Dermis blood vessel endothelial cell (primary cell): ENCODE measurements at regions not wholly inside any gene's neighbourhood (a gene's known extent, or its start where the extent isn't known, plus 50 kb on each side); places are given as distances from the start of the nearest gene placed in this dataset.

Source experiments
- DNase-seq: peaks from one replicate; pipeline ENCODE4 v3.0.0; 2010

DNA sequence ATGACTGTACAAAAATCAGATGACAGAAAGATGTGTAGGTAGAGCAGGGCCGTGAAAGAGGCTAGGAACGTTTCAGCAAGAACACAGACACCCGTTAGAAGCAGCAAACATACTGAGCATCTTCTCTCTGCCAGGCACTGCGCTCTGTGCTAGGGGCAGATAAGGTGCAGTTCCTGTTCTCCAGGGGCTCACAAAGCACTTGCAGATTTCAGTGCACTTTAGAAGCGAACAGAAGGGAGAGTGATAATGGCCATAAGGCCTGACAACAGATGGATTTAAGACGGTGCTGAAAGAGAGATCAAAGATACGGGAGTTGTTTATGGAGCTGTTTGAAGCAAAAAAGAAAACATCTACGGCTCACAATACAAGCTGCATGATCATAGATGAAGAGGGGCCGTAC is 200.3 kb upstream of the FOXD3 start:
- peak; percentile 17 for DNase-seq

- DNase-seq, result peak; percentile 63
These were observed 197.6 kb upstream of the FOXD3 start for GRCh38 chr1:63124666-63125191.

DNA sequence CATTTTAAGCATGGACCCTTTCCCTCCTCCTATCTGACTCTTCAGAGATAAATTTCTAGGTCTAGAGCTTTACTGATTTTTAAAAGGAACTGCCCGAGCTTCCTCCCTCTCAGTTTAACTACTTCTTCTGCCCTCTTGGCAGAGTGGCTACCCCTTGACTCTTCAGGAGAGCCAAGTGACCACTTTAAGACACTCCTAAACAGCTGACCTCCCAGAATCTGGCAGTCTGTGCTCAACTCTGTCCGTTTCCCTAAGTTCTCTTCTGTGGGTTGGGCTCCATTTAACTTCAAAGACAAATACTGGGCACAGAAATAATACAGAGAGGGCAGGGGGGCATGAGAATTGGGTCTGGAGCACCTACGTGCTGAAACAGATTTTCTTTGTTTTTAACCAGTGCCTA is 196.3 kb upstream of the FOXD3 start:
- DNase-seq, result no peak

GRCh38 chr1:63127376-63127775 is 195.0 kb upstream of the FOXD3 start:
- DNase-seq, result no peak

DNA sequence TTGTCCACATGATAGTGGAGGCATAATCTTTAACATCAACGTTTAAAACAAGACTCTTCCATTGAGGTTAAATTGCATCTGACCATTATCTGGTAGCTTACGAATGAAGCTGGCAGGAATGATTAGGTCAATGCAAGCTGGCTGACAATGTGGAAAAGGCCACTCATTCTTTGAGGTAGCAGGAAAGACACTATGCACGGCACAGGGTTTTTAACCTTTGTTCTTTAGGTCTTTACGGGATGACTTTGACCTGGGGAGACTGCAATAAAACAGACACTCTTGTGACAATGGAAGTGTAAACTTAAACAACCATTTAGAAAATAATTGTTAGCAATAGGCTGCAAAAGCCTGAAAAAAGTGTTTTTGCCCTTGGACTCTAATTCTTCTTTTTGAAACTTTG is 193.8 kb upstream of the FOXD3 start:
- no peak for DNase-seq

- DNase-seq, result no peak
These were observed 193.2 kb upstream of the FOXD3 start for GRCh38 chr1:63129184-63129583.

GRCh38 chr1:63129855-63130254 is 192.5 kb upstream of the FOXD3 start:
- no peak for DNase-seq

- DNase-seq, result no peak
These were observed 187.7 kb upstream of the FOXD3 start for GRCh38 chr1:63134501-63135173.

GRCh38 chr1:63135174-63135512 is 187.2 kb upstream of the FOXD3 start:
- no peak for DNase-seq

- DNase-seq, result no peak
These were observed 186.6 kb upstream of the FOXD3 start for GRCh38 chr1:63135801-63136200.

DNA sequence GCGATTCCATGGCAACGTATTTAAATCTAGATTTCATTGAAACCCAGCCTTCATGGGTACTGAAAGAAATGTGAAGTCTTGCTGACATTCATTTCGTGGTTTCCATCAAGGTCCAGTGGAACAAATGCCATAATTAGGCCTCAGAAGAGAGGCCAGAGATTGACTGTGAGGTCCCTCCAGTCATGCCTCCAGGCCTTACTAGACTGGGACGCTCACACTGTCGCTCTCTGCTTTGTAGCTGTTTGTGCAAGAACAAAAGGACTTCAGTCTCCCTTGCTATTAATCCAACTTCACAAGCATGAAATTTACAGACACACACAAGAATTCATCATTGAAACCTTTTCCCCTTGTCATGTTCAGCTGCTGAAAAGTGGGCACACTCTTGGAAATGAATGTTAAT is 180.4 kb upstream of the FOXD3 start:
- no peak for DNase-seq

- no peak for DNase-seq
These were observed 178.9 kb upstream of the FOXD3 start for GRCh38 chr1:63143482-63143881.

GRCh38 chr1:63147783-63148182 is 174.6 kb upstream of the FOXD3 start:
- no peak for DNase-seq

DNA sequence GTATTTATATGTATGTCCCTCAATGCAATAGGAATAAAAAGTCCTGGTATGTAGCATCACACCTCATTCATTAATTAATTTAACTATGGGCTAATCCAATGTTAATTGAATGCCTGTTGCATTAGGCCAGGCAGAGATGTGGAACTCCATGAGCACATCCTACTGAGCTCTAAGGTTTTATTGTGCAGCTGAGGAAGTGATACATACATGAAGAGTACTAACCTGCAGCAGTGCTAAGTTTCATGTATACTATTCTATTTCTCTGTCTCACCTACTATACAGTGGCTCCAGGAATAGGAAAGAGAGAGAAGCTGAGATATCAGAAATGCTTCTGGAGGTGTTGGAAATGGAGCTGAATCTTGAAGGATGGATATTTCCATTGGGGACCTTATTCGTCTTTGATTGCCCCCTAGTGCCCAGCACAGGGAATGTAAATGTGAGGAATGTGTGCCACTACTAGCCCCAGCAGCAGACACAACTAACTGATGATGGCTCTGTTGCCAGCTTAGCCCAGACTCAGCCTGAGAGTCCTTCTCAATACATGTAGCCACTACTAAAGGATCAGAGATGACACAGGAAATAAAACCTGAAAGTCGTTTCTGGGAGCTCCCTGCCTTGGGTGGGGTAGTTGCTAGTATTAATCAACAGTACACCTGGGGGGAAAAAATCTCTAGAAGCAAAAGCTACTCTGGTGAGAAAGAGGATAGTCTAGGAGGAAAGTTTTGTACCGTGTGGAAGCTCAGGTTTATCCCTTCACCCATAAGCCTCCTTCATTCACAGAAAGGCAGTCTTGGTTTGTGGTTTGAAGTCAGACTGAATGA is 173.3 kb upstream of the FOXD3 start:
- peak; percentile 66 for DNase-seq

DNA sequence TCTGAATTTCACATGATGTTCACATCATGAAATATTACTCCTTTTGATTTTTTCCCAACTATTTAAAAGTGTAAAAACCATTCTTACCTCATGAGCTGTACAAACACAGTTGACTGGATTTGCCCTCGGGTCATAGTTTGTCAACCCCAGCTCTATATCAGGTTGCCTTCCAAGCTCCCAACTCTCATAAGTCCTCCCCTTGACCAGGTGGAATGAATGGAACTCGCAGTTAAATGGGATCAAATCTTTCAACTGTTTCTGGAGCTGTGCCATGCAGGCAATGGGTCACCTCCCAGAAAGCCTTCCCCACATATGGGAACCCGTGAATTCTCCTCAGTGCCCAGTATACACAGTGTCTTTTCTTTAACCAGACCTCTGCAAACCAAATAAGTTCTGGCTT is 169.8 kb upstream of the FOXD3 start:
- DNase-seq, result no peak

- DNase-seq, result no peak
These were observed 166.9 kb upstream of the FOXD3 start for GRCh38 chr1:63155437-63155836.

DNA sequence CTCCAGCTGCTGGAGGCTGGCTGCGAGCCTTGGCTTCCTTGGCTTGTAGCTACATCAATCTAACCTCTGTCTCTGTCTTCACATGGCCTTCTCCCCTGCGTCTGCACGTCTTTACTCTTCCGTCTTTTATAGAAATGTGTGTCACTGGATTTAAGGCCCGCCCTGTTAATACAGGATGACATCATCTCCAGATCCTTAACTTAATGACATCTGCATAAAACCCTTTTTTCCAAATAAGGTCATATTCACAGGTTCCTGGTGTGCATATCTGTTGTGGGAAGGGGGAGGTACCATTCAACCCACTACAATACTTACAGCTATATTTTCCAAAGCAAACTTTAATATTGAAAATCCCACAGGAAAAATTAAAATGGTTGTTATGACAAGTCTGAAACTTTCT is 165.3 kb upstream of the FOXD3 start:
- DNase-seq, result no peak

DNA sequence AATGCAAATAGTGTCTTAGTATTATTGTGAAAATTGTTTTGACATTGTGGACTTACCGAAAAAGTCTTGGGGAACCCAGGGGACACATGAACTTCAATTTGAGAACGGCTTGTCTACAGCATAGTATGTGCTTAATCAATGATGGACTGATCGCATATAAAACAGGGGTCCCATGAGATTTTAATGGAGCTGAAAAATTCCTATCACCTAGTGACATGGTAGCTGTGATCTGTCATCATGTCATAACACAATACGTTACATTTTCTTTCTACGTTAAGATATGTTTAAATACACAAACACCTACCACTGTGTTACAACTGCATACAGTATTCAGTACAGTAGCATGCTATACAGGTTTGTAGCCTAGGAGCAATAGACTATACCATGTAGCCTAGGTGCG is 153.3 kb upstream of the FOXD3 start:
- no peak for DNase-seq

DNA sequence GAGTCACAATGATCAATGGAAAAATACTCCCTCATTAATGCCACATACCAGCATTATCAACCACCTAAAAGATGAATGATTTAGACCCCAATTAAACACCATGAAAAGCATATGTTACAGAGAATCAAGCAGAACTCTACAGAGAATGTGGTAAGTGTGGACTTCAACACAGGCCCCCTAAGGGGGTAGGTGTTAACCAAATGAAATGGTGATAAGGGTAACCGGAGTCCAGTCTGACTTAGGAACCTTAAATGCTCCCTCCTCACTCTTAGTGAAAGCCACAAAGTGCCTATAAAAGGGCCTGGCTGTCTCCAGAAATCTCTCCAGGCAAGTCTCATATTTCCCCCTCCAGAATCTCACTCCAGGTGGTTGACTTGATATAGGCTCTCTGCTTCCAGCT is 149.2 kb upstream of the FOXD3 start:
- DNase-seq, result no peak

- peak; percentile 6 for DNase-seq
These were observed 132.7 kb upstream of the FOXD3 start for GRCh38 chr1:63189677-63190076.

- no peak for DNase-seq
These were observed 132.2 kb upstream of the FOXD3 start for GRCh38 chr1:63190171-63190570.

GRCh38 chr1:63198871-63199394 is 123.4 kb upstream of the FOXD3 start:
- DNase-seq, result no peak

GRCh38 chr1:63199706-63200335 is 122.5 kb upstream of the FOXD3 start:
- no peak for DNase-seq

- DNase-seq, result no peak
These were observed 121.7 kb upstream of the FOXD3 start for GRCh38 chr1:63200676-63201075.
